Astrocyte of the spinal cord (primary cell): ENCODE measurements at regions not wholly inside any gene's neighbourhood (a gene's known extent, or its start where the extent isn't known, plus 50 kb on each side); places are given as distances from the start of the nearest gene placed in this dataset.
"Not testable (repeated sequence)": the region's sequence is repeated elsewhere in the genome, so short reads cannot be mapped to it uniquely, and the experiment has no call there.

Experiments used
- DNase-seq: peaks from one replicate; pipeline ENCODE4 v3.0.0; 2011; ENCODE audit warnings: low read depth, low spot score
- H3K4me3 ChIP-seq: 2 replicates; pipeline ENCODE4 v1.5.1; 2011; ENCODE audit warnings: low read depth, mild to moderate bottlenecking, low read length, moderate library complexity
- CTCF ChIP-seq: IDR thresholded peaks from 2 replicates; pipeline ENCODE4 v1.5.1; 2012; ENCODE audit warnings: low read depth, mild to moderate bottlenecking, low read length, inconsistent platforms
- in situ Hi-C: cut with HindIII; loops from 2 replicates; pipeline ENCODE4 v1.10.0; 2017; ENCODE audit warnings: low sequenced_read_pairs

GRCh38 chr6:145155873-145156782 is 579.2 kb downstream of the EPM2A start:
- DNase-seq = no peak
- in situ Hi-C loops = no loop called here
- no peak for TF ChIP-seq CTCF
- H3K4me3 ChIP-seq = no peak overlapping the region

DNA sequence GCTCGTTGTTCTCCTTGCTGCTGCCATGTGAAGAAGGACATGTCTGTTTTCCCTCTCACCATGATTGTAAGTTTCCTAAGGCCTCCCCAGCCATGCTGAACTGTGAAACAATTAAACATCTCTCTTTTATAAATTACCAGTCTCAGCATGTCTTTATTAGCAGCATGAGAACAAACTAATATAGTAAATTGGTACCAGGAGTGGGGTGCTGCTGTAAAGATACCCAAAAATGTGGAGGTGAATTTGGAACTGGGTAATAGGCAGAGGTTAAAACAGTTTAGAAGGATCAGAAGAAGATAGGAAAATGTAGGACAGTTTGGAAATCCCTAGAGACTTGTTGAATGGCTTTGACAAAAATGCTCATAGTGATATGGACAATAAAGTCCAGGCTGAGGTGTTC is 576.7 kb downstream of the EPM2A start:
- H3K4me3 ChIP-seq, DNase-seq, in situ Hi-C loops: not testable (repeated sequence)

- H3K4me3 ChIP-seq = no peak overlapping the region
- no peak for TF ChIP-seq CTCF
- DNase-seq = no peak
- in situ Hi-C loops = no loop called here
These were observed 575.4 kb downstream of the EPM2A start for GRCh38 chr6:145159921-145160320.

DNA sequence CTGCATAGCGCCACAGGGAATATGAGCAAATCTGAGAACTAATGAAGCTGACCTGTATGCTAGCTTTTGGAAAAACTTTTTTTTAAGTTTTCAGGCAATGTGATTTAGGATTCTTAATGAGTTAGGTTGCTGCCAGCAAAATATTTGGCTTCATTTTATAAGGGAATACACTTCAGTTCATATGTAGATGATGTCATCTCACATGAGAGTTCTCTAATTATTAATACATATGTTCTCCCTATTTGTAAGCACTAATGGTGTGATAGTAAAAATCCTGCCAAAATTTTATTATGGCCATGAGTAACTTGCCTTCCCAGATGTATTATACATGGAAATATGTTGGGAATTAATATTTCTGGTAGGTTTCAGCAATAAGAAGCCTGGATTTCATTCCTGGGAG is 573.8 kb downstream of the EPM2A start:
- in situ Hi-C loops = no loop called here
- TF ChIP-seq CTCF = no peak
- no peak overlapping the region for H3K4me3 ChIP-seq
- DNase-seq = no peak

DNA sequence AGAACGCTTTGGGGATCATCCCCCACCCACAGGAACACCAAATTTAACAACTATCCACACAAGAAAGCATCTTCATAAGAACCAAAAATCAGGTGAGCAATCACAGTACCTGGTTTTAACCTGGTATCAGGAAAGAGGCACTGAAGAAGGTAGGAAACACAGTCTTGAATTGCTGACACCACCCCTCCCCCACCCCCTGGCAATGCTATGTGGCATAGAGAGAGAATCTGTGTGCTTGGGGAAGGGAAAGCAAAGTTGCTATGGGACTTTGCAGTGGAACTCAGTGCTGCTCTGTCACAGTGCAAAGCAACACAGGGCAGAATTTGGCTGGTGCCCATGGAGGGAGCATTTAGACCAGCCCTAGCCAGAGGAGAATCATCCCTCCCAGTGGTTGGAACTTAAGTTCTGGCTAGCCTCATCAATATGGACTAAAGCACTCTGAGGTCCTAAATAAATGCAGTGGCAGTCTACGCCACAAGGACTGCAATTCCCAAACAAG is 565.5 kb downstream of the EPM2A start:
- no peak for TF ChIP-seq CTCF
- in situ Hi-C loops = no loop called here
- DNase-seq = no peak

GRCh38 chr6:145175470-145175869 is 559.9 kb downstream of the EPM2A start:
- DNase-seq = no peak
- TF ChIP-seq CTCF = no peak
- in situ Hi-C loops = no loop called here
- H3K4me3 ChIP-seq = no peak overlapping the region

More for the DNA sequence above, 565.5 kb downstream of the EPM2A start:
- H3K4me3 ChIP-seq = no peak overlapping the region

GRCh38 chr6:145178391-145178790 is 556.9 kb downstream of the EPM2A start:
- in situ Hi-C loops = no loop called here
- DNase-seq = no peak
- H3K4me3 ChIP-seq = no peak overlapping the region
- TF ChIP-seq CTCF = no peak
